T47D (cell line): ENCODE measurements at regions not wholly inside any gene's neighbourhood (a gene's known extent, or its start where the extent isn't known, plus 50 kb on each side); places are given as distances from the start of the nearest gene placed in this dataset.
"Not testable (repeated sequence)": the region's sequence is repeated elsewhere in the genome, so short reads cannot be mapped to it uniquely, and the experiment has no call there.

Experiments used
- DNase-seq, 2 experiments: peaks; one replicate each; pipeline versions ENCODE4 v3.0.0 to v3.0.0-alpha.2; 2011 to 2012; ENCODE audit warnings: low read depth in 1 of 2, low spot score in 1 of 2
- in situ Hi-C: cut with HindIII; loops from 2 replicates; pipeline ENCODE4 v1.10.0; 2016; ENCODE audit warnings: low sequenced_read_pairs, low pct_unique_long_range_greater_than_20kb

- in situ Hi-C loops, DNase-seq: not testable (repeated sequence)
These were observed 1969.6 kb downstream of the FOXD4L5 start for GRCh38 chr9:63315387-63315786.

GRCh38 chr9:63296848-63297247 lies 1988.2 kb downstream of the FOXD4L5 start:
- in situ Hi-C loops = not testable (repeated sequence)

GRCh38 chr9:63296366-63296765 lies 1988.6 kb downstream of the FOXD4L5 start:
- DNase-seq, in situ Hi-C loops: not testable (repeated sequence)

More at GRCh38 chr9:63296848-63297247, 1988.2 kb downstream of the FOXD4L5 start:
- DNase-seq = not testable (repeated sequence)

- in situ Hi-C loops, DNase-seq: not testable (repeated sequence)
These were observed 1995.0 kb downstream of the FOXD4L5 start for GRCh38 chr9:63289971-63290370.
